ENCODE measurements at regions not wholly inside any gene's neighbourhood (a gene's known extent, or its start where the extent isn't known, plus 50 kb on each side); places are given as distances from the start of the nearest gene placed in this dataset.
A peak's percentile ranks its signal among the peaks of the same experiment; 100 is the strongest.

- no peak for FAIRE-seq
- no peak for DNase-seq
- WGBS, 3 donors = 85 to 91% (median 91%) methylated on average over 6 of the region's 6 CpGs
Measured at GRCh38 chr2:15705310-15705709, 113.6 kb downstream of the DDX1 start.

GRCh38 chr2:15705839-15706386 lies 114.2 kb downstream of the DDX1 start:
- WGBS, 3 donors = 92 to 97% (median 94%) methylated on average over 3 of the region's 3 CpGs
- FAIRE-seq = no peak
- no peaks in the 10 kb centered on the region for H3K4me1 ChIP-seq (ENCODE audit: control insufficient read depth in 3 of 3, insufficient read depth in 2 of 3, low read depth in 1 of 3, low read length in 2 of 3)

More at GRCh38 chr2:15705310-15705709, 113.6 kb downstream of the DDX1 start:
- H3K27me3 ChIP-seq (ENCODE audit: control insufficient read depth in 3 of 3, insufficient read depth in 3 of 3, low read length in 3 of 3) = no peaks in the 10 kb centered on the region
- H3K9me3 ChIP-seq (ENCODE audit: control insufficient read depth in 2 of 2, insufficient read depth in 1 of 2, low read depth in 1 of 2, low read length in 1 of 2) = peaks cover 0 to 13% of the 10 kb centered on the region in 2 donors
- no peak overlapping the region for H3K27ac ChIP-seq (ENCODE audit: low read depth in 1 of 3, low read length in 2 of 3)
- no peaks in the 10 kb centered on the region for H3K36me3 ChIP-seq (ENCODE audit: control insufficient read depth in 3 of 3, insufficient read depth in 2 of 3, low read depth in 1 of 3, low read length in 3 of 3)
- no peaks in the 10 kb centered on the region for H3K4me1 ChIP-seq (ENCODE audit: control insufficient read depth in 3 of 3, insufficient read depth in 2 of 3, low read depth in 1 of 3, low read length in 2 of 3)
- H3K4me3 ChIP-seq (ENCODE audit: low read depth in 1 of 3, low read length in 3 of 3) = no peak overlapping the region

GRCh38 chr2:15706424-15706823 lies 114.8 kb downstream of the DDX1 start:
- H3K27ac ChIP-seq (ENCODE audit: low read depth in 1 of 3, low read length in 2 of 3) = no peak overlapping the region
- no peak for FAIRE-seq
- peaks cover 0 to 8% of the 10 kb centered on the region in 2 donors for H3K9me3 ChIP-seq (ENCODE audit: control insufficient read depth in 2 of 2, insufficient read depth in 1 of 2, low read depth in 1 of 2, low read length in 1 of 2)
- no peaks in the 10 kb centered on the region for H3K27me3 ChIP-seq (ENCODE audit: control insufficient read depth in 3 of 3, insufficient read depth in 3 of 3, low read length in 3 of 3)
- no peaks in the 10 kb centered on the region for H3K36me3 ChIP-seq (ENCODE audit: control insufficient read depth in 3 of 3, insufficient read depth in 2 of 3, low read depth in 1 of 3, low read length in 3 of 3)
- no peak overlapping the region for H3K4me3 ChIP-seq (ENCODE audit: low read depth in 1 of 3, low read length in 3 of 3)
- no peak for DNase-seq
- H3K4me1 ChIP-seq (ENCODE audit: control insufficient read depth in 3 of 3, insufficient read depth in 2 of 3, low read depth in 1 of 3, low read length in 2 of 3) = no peaks in the 10 kb centered on the region

More at GRCh38 chr2:15705839-15706386, 114.2 kb downstream of the DDX1 start:
- Histone ChIP-seq H3K9me3 (ENCODE audit: control insufficient read depth in 2 of 2, insufficient read depth in 1 of 2, low read depth in 1 of 2, low read length in 1 of 2) (peaks cover 0 to 13% of the 10 kb centered on the region in 2 donors), H3K36me3 (ENCODE audit: control insufficient read depth in 3 of 3, insufficient read depth in 2 of 3, low read depth in 1 of 3, low read length in 3 of 3) (no peaks in the 10 kb centered on the region), H3K27ac (ENCODE audit: low read depth in 1 of 3, low read length in 2 of 3) (no peak overlapping the region), H3K27me3 (ENCODE audit: control insufficient read depth in 3 of 3, insufficient read depth in 3 of 3, low read length in 3 of 3) (no peaks in the 10 kb centered on the region), H3K4me3 (ENCODE audit: low read depth in 1 of 3, low read length in 3 of 3) (no peak overlapping the region)
- no peak for DNase-seq

DNA sequence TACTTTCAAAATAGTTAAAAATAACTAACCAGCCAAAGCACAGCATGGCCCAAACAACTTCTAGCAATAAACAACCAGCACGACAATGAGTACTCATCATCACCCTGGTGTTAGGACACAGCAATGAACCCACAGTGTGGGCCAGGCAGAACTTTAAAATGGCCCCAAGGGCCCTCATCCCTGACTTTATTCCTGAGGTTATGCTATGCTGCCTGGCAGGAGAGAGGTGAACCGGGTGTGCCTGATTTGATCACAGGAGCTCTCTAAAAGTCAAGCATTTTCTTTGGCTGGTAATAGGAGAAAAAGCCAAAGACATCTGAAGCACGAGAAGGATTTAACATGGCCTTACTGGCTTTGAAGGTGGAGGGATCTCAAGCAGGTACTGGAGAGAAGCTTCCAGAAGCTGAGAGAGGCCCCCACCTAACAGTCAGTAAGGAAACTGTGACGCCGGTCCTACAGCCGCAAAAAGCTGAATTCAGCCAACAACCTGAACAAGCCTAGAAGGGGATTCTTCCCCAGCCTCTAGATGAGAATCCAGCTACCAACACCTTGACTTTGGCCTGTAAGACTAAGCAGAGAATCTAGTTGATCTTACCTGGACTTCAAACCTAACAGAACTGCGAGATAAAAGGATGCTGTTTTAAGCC lies 115.4 kb downstream of the DDX1 start:
- FAIRE-seq = no peak
- WGBS, 3 donors = 92 to 96% (median 93%) methylated on average over 7 of the region's 7 CpGs
- Histone ChIP-seq H3K27ac (ENCODE audit: low read depth in 1 of 3, low read length in 2 of 3) (no peak overlapping the region), H3K27me3 (ENCODE audit: control insufficient read depth in 3 of 3, insufficient read depth in 3 of 3, low read length in 3 of 3) (no peaks in the 10 kb centered on the region), H3K4me1 (ENCODE audit: control insufficient read depth in 3 of 3, insufficient read depth in 2 of 3, low read depth in 1 of 3, low read length in 2 of 3) (no peaks in the 10 kb centered on the region), H3K4me3 (ENCODE audit: low read depth in 1 of 3, low read length in 3 of 3) (no peak overlapping the region), H3K36me3 (ENCODE audit: control insufficient read depth in 3 of 3, insufficient read depth in 2 of 3, low read depth in 1 of 3, low read length in 3 of 3) (no peaks in the 10 kb centered on the region), H3K9me3 (ENCODE audit: control insufficient read depth in 2 of 2, insufficient read depth in 1 of 2, low read depth in 1 of 2, low read length in 1 of 2) (peaks cover 0 to 2% of the 10 kb centered on the region in 2 donors)
- DNase-seq = no peak

- Histone ChIP-seq H3K4me3 (ENCODE audit: low read depth in 1 of 3, low read length in 3 of 3) (no peak overlapping the region), H3K27ac (ENCODE audit: low read depth in 1 of 3, low read length in 2 of 3) (no peak overlapping the region), H3K36me3 (ENCODE audit: control insufficient read depth in 3 of 3, insufficient read depth in 2 of 3, low read depth in 1 of 3, low read length in 3 of 3) (no peaks in the 10 kb centered on the region), H3K27me3 (ENCODE audit: control insufficient read depth in 3 of 3, insufficient read depth in 3 of 3, low read length in 3 of 3) (no peaks in the 10 kb centered on the region), H3K9me3 (ENCODE audit: control insufficient read depth in 2 of 2, insufficient read depth in 1 of 2, low read depth in 1 of 2, low read length in 1 of 2) (no peaks in the 10 kb centered on the region), H3K4me1 (ENCODE audit: control insufficient read depth in 3 of 3, insufficient read depth in 2 of 3, low read depth in 1 of 3, low read length in 2 of 3) (no peaks in the 10 kb centered on the region)
- no peak for DNase-seq
- FAIRE-seq = no peak
- 83 to 87% (median 84%) methylated on average over 5 of the region's 5 CpGs for WGBS, 3 donors
Measured at GRCh38 chr2:15708161-15708560, 116.5 kb downstream of the DDX1 start.

DNA sequence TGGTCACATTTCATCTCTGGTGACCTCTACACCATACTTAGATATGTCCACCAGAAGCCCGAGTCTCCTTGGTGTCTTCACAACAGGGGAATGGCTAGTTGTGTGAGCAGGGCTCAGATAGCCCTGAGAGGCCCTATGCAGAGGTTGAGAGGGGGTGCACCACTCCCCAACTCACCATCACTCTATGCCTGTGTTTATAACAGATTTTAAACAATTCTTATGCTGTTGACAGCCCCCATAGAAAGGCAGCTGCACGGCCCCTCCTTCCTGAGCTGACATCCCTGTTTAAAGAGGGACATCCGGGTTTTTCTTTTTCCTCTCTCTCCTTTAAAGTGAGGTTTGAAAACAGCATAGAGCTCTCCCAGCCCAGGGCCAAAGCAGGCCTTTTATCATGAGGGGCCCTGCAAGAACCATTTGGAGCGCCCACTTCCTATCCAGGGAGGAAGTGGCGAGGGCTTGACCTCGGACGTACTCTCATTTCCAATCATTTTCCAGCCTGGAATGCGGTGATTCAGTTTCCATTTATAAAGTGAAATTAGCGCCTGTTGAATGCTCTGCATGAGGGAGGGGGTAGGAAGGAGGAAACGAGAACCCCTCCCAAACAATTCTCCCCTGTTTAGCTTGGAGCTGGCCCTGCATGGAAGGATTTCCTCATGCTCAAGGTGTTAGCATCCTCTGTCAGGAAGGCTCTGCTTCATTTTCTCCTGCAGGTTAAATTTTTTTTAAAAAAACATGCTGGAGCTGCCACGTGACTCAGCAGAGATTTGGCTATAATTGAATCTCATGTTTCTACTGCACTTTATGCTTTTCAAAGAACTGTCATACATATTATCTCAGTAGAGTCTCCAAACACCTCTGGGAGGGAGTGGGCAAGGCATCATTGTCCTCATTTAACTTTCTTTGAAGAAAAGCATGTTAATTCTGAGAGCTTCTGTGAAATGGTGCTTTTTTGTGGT lies 117.5 kb downstream of the DDX1 start:
- Histone ChIP-seq H3K9me3 (ENCODE audit: control insufficient read depth in 2 of 2, insufficient read depth in 1 of 2, low read depth in 1 of 2, low read length in 1 of 2) (no peaks in the 10 kb centered on the region), H3K27ac (ENCODE audit: low read depth in 1 of 3, low read length in 2 of 3) (peak overlapping the region in 1 of 3 donors; percentile 9), H3K27me3 (ENCODE audit: control insufficient read depth in 3 of 3, insufficient read depth in 3 of 3, low read length in 3 of 3) (no peaks in the 10 kb centered on the region), H3K4me3 (ENCODE audit: low read depth in 1 of 3, low read length in 3 of 3) (no peak overlapping the region), H3K4me1 (ENCODE audit: control insufficient read depth in 3 of 3, insufficient read depth in 2 of 3, low read depth in 1 of 3, low read length in 2 of 3) (no peaks in the 10 kb centered on the region), H3K36me3 (ENCODE audit: control insufficient read depth in 3 of 3, insufficient read depth in 2 of 3, low read depth in 1 of 3, low read length in 3 of 3) (no peaks in the 10 kb centered on the region)
- no peak for FAIRE-seq
- DNase-seq = peak in 1 of 2 donors; percentile 9
- 56 to 75% (median 72%) methylated on average over 11 of the region's 11 CpGs for WGBS, 3 donors

DNA sequence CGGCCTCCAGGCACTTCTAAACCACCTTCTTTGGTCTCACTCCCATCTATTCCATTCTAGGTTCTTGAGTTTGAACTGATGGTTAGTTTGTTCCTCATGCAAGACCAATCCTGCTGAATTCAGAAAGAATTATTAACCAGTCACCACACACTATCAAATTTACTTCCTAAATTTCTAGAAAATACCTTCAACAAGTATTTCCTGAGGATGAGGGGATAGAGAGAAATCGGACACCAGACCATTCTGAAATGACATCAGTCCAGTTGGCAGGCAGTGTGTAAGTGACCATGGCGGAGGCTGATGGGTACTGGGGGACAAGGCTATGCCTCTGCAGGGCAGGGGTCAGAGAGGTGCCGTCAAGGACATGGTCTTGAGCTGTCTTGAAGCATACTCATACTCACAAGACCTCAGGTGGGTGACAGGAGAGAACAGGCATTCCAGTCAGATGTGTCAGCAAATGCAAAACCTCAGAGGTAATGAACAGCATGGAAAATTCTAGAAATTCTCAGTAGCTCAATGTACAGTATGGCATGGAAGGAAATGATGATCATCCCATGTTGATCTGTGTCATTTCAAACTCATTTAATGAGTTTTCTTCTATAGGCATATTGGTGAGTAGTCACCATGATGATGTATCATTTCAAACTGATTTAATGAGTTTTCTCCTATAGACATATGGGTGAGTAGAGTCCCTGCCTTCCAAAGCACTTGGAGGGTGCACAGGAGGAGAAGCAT lies 119.6 kb downstream of the DDX1 start:
- DNase-seq (no peak), FAIRE-seq (no peak)
- no peaks in the 10 kb centered on the region for H3K36me3 ChIP-seq (ENCODE audit: control insufficient read depth in 3 of 3, insufficient read depth in 2 of 3, low read depth in 1 of 3, low read length in 3 of 3)
- no peak overlapping the region for H3K27ac ChIP-seq (ENCODE audit: low read depth in 1 of 3, low read length in 2 of 3)
- peaks cover 0 to 3% of the 10 kb centered on the region in 2 donors for H3K9me3 ChIP-seq (ENCODE audit: control insufficient read depth in 2 of 2, insufficient read depth in 1 of 2, low read depth in 1 of 2, low read length in 1 of 2)
- no peaks in the 10 kb centered on the region for H3K27me3 ChIP-seq (ENCODE audit: control insufficient read depth in 3 of 3, insufficient read depth in 3 of 3, low read length in 3 of 3)
- WGBS, 3 donors = 89 to 93% (median 91%) methylated on average over 4 of the region's 4 CpGs
- H3K4me3 ChIP-seq (ENCODE audit: low read depth in 1 of 3, low read length in 3 of 3) = no peak overlapping the region
- H3K4me1 ChIP-seq (ENCODE audit: control insufficient read depth in 3 of 3, insufficient read depth in 2 of 3, low read depth in 1 of 3, low read length in 2 of 3) = no peaks in the 10 kb centered on the region

Measured in small intestine (tissue), 7 donors.